ENCODE measurements at regions not wholly inside any gene's neighbourhood (a gene's known extent, or its start where the extent isn't known, plus 50 kb on each side); places are given as distances from the start of the nearest gene placed in this dataset.

- H3K4me3 ChIP-seq (replicated peaks in 1 of 2; ENCODE audit: low read depth in 2 of 2, low read length in 2 of 2), result no peak overlapping the region
- no peak for DNase-seq (ENCODE audit: low read depth in 2 of 2)
- no peak for TF ChIP-seq CTCF (IDR thresholded peaks at IDR 0.05; ENCODE audit: low read depth, low read length)
Observed at GRCh38 chr16:26371349-26371869, 679.6 kb downstream of the HS3ST4 start.

GRCh38 chr16:26374279-26374925 is 682.6 kb downstream of the HS3ST4 start:
- no peak for DNase-seq (ENCODE audit: low read depth in 2 of 2)
- no peak for TF ChIP-seq CTCF (IDR thresholded peaks at IDR 0.05; ENCODE audit: low read depth, low read length)

GRCh38 chr16:26382586-26382985 is 684.1 kb upstream of the C16orf82 start:
- no peak overlapping the region for H3K4me3 ChIP-seq (replicated peaks in 1 of 2; ENCODE audit: low read depth in 2 of 2, low read length in 2 of 2)
- no peak for TF ChIP-seq CTCF (IDR thresholded peaks at IDR 0.05; ENCODE audit: low read depth, low read length)
- DNase-seq (ENCODE audit: low read depth in 2 of 2), result no peak

More at GRCh38 chr16:26374279-26374925, 682.6 kb downstream of the HS3ST4 start:
- H3K4me3 ChIP-seq (replicated peaks in 1 of 2; ENCODE audit: low read depth in 2 of 2, low read length in 2 of 2), result no peak overlapping the region

GRCh38 chr16:26386096-26386495 is 680.6 kb upstream of the C16orf82 start:
- no peak for TF ChIP-seq CTCF (IDR thresholded peaks at IDR 0.05; ENCODE audit: low read depth, low read length)
- H3K4me3 ChIP-seq (replicated peaks in 1 of 2; ENCODE audit: low read depth in 2 of 2, low read length in 2 of 2), result no peak overlapping the region
- DNase-seq (ENCODE audit: low read depth in 2 of 2), result no peak

GRCh38 chr16:26391833-26392232 is 674.9 kb upstream of the C16orf82 start:
- TF ChIP-seq CTCF (IDR thresholded peaks at IDR 0.05; ENCODE audit: low read depth, low read length), result no peak
- no peak overlapping the region for H3K4me3 ChIP-seq (replicated peaks in 1 of 2; ENCODE audit: low read depth in 2 of 2, low read length in 2 of 2)
- DNase-seq (ENCODE audit: low read depth in 2 of 2), result no peak

GRCh38 chr16:26394409-26394808 is 672.3 kb upstream of the C16orf82 start:
- no peak for TF ChIP-seq CTCF (IDR thresholded peaks at IDR 0.05; ENCODE audit: low read depth, low read length)
- no peak overlapping the region for H3K4me3 ChIP-seq (replicated peaks in 1 of 2; ENCODE audit: low read depth in 2 of 2, low read length in 2 of 2)
- no peak for DNase-seq (ENCODE audit: low read depth in 2 of 2)

- no peak overlapping the region for H3K4me3 ChIP-seq (replicated peaks in 1 of 2; ENCODE audit: low read depth in 2 of 2, low read length in 2 of 2)
- TF ChIP-seq CTCF (IDR thresholded peaks at IDR 0.05; ENCODE audit: low read depth, low read length), result no peak
- DNase-seq (ENCODE audit: low read depth in 2 of 2), result no peak
Observed at GRCh38 chr16:26395700-26396099, 671.0 kb upstream of the C16orf82 start.

Data from cardiac fibroblast (primary cell).